ENCODE measurements at regions not wholly inside any gene's neighbourhood (a gene's known extent, or its start where the extent isn't known, plus 50 kb on each side); places are given as distances from the start of the nearest gene placed in this dataset.

DNA sequence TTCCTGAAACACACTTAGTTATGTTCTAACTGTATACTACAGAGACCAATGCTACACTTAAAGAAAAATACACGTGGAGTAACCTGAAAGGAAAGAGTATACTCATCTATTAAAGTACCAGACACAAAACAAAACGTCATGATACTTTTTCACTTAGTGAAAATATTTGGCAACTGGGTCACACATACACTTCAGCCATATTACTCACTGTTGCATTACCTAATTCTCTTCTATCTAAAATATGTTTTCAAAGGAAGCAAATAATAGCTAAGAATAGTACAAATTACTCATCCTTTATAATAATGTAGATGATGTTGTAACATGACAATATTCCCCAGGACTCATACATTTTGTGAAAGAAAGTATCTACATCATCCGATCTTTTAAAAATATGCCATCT is 76.5 kb upstream of the EPB41L3 start:
- TF ChIP-seq, protein P1, sequence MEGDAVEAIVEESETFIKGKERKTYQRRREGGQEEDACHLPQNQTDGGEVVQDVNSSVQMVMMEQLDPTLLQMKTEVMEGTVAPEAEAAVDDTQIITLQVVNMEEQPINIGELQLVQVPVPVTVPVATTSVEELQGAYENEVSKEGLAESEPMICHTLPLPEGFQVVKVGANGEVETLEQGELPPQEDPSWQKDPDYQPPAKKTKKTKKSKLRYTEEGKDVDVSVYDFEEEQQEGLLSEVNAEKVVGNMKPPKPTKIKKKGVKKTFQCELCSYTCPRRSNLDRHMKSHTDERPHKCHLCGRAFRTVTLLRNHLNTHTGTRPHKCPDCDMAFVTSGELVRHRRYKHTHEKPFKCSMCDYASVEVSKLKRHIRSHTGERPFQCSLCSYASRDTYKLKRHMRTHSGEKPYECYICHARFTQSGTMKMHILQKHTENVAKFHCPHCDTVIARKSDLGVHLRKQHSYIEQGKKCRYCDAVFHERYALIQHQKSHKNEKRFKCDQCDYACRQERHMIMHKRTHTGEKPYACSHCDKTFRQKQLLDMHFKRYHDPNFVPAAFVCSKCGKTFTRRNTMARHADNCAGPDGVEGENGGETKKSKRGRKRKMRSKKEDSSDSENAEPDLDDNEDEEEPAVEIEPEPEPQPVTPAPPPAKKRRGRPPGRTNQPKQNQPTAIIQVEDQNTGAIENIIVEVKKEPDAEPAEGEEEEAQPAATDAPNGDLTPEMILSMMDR (IDR thresholded peaks at IDR 0.05) = no peak
- no peak for TF ChIP-seq POLR2A (IDR thresholded peaks at IDR 0.05)

All from lower leg skin (tissue), 3 donors.